ENCODE measurements at regions not wholly inside any gene's neighbourhood (a gene's known extent, or its start where the extent isn't known, plus 50 kb on each side); places are given as distances from the start of the nearest gene placed in this dataset.

DNA sequence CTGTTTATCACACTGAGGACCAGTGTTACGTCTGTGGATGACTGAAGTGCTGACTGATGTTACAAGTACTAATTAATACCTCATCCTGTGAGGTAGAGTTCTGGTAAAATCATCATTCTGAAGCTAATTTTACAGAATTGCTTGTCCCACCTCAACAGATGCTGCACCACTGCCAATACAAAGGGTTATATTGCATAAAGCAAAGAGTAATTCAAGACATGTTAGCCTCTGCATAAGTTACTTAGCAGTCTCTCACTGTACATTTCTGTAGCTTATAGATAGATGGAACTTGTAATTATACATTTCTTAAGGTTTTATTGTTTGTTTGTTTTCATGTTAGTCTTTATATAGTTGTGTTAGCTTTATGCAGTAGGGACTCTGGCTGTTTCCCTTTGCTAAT is 513.6 kb downstream of the ANXA1 start:
- no peak for DNase-seq (ENCODE audit: low spot score)

DNA sequence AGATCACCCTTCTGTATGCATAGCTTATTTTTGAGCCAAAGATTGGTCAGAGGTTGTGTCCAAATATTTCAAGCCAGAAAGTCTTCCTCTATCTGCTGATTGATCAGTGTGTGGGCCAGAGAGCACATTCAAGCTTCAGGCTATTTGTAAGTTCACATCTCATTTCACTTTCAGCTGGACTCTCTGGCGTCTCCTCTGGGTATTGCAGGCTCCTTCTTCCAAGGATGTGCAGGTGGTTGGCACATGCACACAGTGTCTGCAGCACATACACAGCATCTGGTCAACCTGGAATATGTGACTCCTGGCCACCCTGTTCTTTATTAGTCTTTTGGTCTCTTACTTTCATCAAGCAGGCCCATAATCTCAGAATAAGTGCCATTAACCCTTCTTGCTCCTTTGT is 516.1 kb downstream of the ANXA1 start:
- no peak for DNase-seq (ENCODE audit: low spot score)

DNA sequence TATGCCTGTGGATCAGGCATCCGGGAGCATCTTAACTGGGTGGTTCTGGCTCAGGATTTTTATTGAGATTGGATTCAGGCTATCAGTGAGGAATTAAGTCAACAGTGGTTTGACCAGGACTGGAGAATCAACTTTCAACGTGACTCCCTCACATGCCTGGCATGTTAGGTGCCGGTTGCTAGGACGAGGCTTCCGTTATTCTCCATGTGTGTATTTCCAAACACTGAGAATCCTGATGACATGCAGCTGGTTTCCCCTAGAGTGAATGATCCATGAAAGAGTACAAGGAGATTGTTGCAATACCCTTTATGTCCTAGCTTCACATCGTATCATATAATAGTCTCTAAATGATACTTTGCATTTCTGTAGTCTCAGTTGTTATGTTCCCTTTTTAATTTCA is 529.2 kb downstream of the ANXA1 start:
- no peak for DNase-seq (ENCODE audit: low spot score)

DNA sequence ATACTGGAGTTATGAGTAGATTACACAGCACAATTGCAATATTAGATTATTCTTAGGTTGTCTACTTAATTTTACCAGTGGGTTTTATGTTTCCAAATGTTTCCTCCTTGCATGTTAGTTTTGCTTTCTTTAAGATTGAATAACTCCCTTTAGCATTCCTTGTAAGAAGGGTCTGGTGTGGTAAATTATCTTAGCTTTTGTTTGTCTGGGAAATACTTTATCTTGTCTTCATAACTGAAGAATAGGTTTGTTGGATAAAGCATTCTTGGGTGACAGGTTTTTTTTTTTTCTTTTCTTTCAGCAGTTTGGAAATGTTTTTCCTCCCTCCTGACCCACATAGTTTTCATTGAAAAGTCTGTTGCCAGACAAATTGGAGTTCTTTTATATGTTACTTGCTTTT is 531.1 kb downstream of the ANXA1 start:
- DNase-seq (ENCODE audit: low spot score), result no peak

DNA sequence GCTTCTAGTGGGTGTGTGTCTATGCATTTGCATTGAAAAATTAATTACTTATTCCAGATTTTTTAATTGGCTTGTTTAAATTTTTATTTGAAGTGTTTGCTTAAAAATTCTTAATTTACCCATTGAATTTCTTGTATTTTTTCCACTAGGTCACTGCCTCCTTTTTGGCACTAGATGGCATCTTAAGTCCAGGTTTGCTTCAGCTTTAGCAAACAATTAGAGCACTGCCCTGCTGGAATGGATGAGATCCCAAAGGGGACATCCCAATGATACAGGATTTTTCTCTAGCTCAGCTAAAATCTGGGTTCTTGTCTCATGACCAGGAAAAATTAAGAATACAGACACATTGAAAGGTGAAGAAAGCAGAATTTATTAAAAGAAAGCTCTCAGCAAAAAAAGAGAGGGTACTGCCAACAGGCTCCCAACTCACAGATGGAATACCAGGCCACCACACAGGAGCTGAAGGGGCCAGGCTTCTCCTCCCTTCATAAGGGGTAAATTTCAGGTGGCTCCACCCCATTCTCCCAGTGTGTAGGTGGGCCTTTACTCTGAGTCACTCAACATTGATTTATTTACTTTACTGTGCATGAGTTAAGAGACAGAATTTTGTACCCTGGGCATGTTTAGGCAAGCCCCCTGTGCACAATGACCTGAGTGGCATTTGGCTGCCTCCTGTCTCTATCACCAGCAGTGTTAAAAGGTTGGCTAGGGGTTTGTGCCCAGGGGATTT is 532.4 kb downstream of the ANXA1 start:
- DNase-seq (ENCODE audit: low spot score), result peak; percentile 33

DNA sequence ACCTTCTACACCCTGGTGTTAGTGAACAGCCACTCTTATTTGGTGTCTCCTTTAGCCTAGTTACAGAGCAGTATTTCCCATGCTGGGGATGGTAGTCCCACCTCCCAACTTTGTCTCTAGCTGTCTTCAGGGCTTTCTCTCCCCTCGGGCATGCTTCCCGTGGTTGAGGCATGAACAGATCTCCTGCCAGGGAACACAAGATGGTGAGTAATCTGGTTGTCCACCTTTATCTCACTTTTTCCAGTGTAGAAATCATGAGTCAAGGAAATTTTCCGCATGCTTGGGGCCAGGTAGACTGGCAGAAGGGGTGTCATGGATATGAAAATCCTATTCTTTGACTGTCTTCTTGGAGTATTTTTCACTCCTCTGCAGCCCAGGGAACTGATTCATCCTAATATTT is 532.9 kb downstream of the ANXA1 start:
- no peak for DNase-seq (ENCODE audit: low spot score)

DNA sequence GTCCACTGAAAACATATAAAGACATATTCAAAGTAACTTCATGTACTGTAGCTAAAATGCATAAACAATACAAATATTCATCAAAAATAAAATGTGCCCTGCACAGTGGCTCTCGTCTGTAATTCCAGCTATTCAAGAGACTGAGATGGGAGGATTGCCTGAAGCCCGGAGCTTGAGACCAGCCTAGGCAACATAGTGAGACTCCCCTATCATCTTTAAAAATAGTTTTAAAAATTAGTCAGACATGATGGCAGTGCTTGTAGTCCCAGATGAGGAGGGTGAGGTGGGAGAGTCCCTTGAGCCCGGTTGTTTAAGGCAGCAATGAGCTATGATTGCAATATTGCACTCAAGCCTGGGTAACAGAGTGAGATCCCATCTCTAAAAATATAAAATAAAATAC is 534.1 kb downstream of the ANXA1 start:
- no peak for DNase-seq (ENCODE audit: low spot score)

DNA sequence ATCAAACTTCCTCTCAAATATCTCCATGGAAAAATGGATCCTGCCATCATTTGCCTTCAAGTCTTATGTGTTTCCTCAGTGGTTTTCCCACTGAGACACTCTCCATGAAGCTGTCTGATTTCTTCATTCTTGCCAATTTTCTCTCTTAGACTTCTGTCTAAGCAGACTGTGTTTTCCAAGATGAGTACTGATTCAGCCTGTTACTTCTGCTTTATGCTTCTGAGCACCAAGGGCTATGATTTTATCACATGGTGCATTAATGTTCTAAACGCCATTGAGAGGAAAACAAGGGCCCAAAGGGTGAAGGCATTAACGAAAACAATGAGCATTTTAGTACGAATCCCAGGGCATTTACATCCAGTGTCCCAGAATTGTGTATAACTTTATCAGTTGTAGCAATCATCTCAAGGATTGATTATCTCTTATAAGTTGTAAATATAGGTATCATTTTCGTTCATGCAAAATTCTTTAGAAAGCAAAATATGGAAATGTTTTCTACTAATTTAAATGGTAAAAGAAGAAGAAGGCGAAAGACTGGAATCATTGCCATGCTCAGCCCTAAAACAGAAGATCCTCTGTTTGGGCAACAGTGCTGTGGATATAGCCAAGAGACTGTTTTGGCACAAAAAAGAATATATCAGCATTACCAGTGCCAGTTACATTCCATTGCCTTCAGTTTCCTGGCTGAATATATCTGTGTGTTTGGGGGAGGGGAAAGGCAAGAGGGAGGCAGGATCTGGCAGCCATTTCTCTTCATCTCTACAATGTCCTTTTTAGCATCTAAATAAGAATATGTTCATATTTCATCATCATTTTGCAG is 537.6 kb downstream of the ANXA1 start:
- no peak for DNase-seq (ENCODE audit: low spot score)

DNA sequence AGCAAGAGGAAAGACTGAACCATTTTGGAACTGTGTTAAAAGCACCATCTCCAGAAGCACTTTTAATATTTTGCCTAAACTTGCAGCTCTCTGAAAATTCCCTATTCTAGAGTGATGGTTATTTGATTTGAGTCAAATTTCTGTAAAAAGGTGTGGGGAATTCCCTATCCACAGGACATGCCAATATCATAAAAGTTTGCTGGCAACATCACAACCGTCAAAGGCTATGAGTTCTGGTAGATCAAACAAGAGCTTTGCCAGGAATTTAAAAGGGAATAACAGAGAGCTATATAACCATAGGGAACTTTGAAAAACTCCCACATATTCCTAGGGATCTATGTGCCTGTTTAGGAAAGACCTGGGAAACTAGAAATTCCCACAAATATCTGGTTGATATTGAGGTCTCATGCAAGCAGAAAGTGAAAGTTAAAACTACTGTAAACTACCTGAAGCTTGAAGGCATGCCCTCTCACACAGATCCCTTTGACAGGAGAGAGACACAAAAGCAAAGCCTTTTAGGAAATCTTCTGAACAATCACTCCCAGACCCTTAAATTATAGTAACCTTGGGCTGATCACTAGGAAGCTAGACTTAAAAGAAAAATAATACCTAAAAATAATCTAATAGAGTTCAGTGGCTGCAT is 549.9 kb downstream of the ANXA1 start:
- no peak for DNase-seq (ENCODE audit: low spot score)

DNA sequence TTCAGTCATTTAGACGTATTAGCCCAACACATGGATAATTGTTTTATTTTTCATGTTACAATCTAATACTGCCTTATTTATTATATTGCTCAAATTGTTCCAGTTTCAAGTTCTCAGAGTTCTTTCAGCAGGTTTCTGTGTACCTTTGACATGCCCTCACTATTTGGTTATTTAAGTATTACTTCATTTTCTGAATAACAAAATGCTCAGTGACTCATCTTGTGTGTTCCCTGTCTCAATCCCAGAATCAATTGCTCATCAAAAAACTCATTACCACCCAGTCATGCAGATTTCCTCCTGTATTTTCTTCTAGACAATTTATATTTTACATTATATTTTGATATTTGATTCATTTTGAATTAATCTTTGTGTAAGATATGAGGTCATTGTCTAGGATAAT is 562.6 kb downstream of the ANXA1 start:
- DNase-seq (ENCODE audit: low spot score), result no peak

DNA sequence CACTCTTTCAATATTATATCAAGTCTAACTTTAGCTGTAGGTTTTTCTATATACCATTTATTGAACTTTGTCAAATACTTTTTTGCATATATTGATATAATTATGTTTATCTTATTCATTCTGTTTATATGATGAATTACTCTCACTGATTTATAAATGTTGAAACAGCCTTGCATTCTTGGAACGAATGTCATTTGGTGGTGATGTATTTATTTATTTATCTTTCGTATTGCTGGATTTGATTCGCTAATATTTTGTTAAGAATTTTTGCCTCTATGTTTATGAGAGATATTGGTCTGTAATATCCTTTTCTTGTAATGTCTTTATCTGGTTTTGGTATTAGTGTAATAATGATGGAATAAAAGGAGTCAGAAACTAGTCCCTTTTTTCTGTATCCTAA is 563.9 kb downstream of the ANXA1 start:
- no peak for DNase-seq (ENCODE audit: low spot score)

DNA sequence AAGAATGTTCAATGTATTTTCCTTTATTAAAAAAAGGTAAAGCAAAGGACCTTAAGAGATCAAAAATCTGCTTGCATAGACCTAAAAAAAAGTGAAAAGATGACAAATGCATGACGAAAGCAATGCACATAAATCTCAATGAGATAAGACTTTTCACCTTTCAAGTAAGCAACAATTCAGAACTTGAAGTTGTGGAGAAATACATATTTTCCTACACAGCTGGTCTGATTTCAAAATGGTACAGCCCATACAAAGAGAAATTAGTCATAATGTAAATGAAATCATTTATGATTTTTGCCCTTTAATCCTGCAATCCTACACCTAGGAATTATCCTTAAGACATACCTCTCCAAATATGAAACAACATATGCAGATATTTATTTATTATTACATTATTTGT is 568.0 kb downstream of the ANXA1 start:
- no peak for DNase-seq (ENCODE audit: low spot score)

DNA sequence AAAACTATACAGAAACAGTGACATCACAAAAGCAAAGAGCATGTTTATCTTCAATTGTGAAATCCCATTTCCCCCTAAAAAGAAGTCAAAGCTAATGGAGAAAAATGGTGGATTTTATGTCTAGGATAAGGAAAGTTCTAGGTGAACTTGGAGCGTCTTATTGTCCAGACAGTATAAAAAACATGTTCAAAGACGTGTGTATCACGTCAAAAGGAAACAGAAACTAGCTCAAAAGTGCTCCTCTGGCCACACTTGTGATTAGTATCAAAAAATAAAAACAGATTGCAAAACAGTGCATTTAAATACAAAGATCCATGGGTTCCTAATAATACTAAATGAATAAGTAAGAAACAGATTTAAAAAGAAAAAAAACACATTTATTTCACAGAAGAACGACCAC is 568.9 kb downstream of the ANXA1 start:
- DNase-seq (ENCODE audit: low spot score), result no peak

DNA sequence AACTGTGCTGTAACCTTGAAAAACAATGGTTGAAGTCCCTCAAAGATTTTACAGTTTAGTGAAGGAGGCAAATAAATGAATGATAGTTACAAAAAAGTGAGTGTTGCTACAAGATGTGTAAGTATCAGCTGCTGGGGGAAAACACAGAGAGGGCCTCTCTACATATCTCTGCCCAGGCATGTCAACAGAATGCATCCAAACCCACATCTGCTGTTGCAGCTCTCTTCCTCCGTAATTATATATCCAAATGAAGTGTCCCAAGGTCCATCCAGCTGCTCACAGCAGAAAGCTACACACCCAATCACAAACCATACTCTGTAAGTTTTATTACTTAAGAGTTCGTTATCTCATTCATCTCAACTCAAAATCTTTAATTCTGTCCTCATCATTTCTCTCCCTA is 584.6 kb downstream of the ANXA1 start:
- no peak for DNase-seq (ENCODE audit: low spot score)

DNA sequence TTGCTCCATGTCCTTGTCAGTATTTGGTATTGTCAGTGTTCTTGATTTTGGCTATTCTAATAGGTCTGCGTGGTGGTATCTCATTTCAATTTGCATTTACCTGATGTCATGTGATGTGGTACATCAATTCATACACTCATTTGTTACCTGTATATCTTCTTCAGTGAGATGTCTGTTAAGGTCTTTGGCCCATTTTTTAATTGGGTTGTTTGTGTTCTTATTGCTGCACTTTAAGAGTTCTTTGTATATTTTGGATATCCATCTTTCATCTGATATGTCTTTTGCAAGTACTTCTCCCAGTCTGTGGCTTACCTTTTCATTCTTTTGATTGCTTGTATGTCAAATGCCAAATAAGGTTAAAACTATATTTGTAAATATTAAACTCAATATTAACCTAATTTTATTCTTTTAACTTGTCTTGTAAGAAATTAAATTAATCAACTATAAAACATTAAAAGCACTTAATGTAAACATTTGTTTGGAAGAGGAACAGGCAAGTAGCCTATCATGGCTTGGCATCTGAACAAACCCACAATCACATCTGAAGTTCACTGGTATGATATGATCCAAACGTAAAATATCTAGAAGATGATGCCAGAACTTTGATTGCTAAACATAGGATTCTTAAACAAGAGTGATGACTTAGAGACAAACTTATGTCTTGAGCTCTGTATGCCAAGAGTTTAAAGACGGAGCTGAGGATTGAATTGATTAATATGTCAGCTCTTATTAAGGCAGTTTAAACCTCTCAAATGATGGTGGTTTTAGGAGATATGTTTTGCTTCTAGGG is 587.3 kb downstream of the ANXA1 start:
- no peak for DNase-seq (ENCODE audit: low spot score)

DNA sequence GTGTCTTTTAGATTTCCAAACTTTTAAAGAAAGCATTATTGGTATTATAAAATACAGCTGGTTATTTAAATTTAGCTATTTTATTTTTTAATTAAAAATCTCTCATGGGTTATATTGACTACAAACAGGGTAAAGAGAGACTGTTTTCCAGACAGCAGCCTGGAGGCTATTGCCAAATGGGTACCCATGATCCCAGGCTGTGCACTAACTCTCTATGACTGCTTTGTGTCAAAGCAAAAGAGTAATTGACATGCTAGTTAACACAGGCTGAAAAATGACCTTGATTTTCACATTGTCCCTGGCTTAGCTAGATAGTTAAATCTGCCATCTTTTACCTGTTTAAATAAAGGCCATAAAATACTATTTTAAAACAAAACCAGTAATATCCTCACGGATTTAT is 589.7 kb downstream of the ANXA1 start:
- DNase-seq (ENCODE audit: low spot score), result no peak

DNA sequence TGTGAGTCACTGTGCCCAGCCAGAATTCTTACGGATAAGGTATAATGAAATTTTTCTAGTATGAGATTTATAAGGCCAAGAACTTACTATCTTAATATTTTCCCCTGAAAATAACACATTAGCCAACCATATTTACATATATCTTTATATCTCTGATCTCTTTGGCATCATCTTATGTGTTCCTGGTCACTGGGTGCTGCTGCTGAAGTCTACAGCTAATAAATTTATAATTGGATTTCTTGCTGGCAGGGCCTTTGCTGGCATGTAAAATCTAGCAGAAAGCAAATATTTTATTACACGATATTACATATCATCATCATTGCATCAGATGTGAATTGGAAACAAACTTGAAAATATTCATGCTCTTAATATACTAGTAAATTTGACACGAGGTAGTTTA is 590.7 kb downstream of the ANXA1 start:
- no peak for DNase-seq (ENCODE audit: low spot score)

DNA sequence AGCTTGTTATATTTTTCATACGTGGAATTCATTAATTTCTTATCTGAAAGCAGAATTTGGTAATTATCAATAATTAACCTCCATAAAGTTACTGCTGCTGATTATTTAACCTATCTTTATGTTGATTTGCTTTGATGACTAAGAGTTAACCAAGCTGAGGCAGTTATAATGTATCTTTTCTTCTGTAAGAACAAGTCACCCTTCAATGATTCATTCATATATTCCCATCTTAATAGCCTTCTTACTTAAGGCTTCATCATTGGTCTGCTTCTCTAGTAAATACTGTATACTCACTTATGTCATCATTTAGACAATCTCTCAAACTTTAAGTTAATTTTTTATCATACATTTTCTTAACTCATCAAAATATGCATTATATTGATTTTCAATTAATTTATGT is 592.2 kb downstream of the ANXA1 start:
- no peak for DNase-seq (ENCODE audit: low spot score)

DNA sequence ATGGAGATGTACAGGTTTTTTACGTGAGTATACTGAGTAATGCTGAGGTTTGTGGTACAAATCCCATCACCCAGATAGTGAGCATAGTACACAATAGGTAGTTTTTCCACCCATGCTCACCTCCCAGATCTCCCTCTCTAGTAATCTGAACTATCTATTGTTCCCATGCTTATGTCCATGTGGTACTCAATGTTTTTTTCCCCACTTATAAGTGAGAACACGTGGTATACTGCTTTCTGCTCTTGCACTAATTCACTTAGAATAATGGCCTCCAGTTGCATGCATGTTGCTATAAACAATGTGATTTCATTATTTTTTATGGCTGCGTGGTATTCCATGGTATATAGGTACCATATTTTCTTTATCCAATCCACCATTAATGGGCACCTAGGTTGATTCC is 593.9 kb downstream of the ANXA1 start:
- no peak for DNase-seq (ENCODE audit: low spot score)

DNA sequence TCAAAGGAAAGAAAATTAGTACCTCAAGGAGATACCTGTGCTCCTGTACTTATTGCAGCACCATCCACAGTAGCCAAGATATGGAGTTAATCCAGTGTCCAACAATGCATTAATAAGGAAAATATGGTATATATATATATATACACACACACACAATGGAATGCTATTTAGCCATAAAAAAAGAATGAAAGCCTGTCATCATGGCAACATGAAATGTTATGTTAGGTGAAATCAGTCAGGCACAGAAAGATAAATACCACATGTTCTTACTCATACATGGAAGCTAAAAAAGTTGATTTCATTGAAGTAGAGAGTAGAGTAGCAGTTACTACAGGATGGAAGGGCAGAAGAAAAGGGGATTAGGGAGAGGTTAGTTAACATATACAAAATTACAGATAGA is 601.5 kb downstream of the ANXA1 start:
- DNase-seq (ENCODE audit: low spot score), result no peak

DNA sequence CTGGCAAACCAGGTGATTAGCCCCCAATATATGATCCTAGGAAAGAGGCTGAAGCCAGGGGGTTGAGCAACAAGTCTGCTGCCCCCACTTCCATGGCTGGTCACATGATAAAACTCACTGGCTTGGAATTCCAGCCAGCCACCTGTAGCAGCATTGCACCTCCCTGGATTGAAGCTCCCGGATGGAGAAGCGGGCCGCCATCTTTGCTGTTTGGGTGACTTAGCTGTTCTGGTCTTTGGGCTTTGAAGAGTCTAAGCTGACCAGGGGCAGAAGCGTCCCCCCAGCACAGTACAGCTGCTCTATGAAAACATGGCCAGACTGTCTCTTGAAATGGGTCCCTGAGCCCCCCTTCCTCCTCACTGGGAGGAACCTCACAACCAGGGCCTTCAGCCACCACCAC is 610.2 kb downstream of the ANXA1 start:
- no peak for DNase-seq (ENCODE audit: low spot score)

DNA sequence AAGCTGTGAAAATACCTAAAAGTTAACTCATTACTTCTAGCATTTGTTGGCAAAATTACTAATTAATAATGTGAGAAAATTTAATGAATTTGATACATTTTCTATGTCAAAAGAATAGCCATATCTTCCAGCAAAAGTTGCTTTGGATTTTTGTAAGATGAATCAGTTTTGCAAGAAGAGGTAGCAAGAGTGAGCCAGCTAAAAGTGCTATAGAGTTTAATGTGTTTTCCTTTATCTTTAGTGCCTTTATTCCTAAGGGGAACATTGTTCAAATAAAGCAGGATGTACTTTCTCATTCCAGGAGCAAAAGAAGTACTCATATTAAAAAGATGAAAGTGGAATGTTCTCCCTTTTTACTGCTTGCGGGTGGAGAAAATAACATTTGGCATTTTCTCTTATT is 622.2 kb downstream of the ANXA1 start:
- DNase-seq (ENCODE audit: low spot score), result no peak

DNA sequence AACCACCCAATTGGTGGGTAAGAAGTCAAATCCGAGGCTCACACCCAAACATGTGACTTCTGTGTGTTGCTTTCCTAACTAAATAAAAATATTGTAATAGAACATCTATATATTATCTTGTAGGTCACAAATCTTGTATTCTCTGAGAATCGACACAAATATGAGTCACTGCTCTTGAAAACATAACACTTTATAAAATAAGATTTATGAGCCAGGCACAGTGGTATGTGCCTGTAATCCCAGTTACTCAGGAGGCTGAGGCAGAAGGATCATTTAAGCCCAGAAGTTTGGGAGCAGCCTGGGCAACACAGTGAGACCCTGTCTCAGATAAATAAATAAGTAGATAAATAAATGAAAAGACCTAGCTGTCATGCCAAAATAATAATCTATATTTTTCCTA is 624.1 kb downstream of the ANXA1 start:
- no peak for DNase-seq (ENCODE audit: low spot score)
